Ovary (tissue), 7 donors: ENCODE measurements at regions not wholly inside any gene's neighbourhood (a gene's known extent, or its start where the extent isn't known, plus 50 kb on each side); places are given as distances from the start of the nearest gene placed in this dataset.

Source experiments
- DNase-seq, 5 donors: peaks; one replicate each; pipeline ENCODE4 v3.0.0-alpha.2; 2019 to 2020
- H3K27ac ChIP-seq, 2 donors: fragments of 200-600 bp; one replicate each; pipeline versions ENCODE4 v1.5.1 to v1.8.0; 2019 to 2022
- H3K27me3 ChIP-seq: fragments of 200-600 bp; one replicate; pipeline ENCODE4 v1.8.0; 2022
- H3K36me3 ChIP-seq: fragments of 200-600 bp; sonication (generic); one replicate; pipeline ENCODE4 v1.5.1; 2019
- H3K4me1 ChIP-seq: one replicate; pipeline ENCODE4 v1.8.1; 2013; ENCODE audit warnings: mild to moderate bottlenecking, moderate library complexity; ENCODE audit not compliant: insufficient read depth
- H3K4me3 ChIP-seq: fragments of 200-600 bp; sonication (generic); one replicate; pipeline ENCODE4 v1.5.1; 2017
- H3K9me3 ChIP-seq, 2 donors: fragments of 200-600 bp in 1 of 2; sonication (generic) in 1 of 2; one replicate each; pipeline versions ENCODE4 v1.5.1 to v1.8.1; 2013 to 2019; ENCODE audit warnings: mild to moderate bottlenecking in 1 of 2, moderate library complexity in 1 of 2
- EP300 ChIP-seq: sonication (generic); formaldehyde crosslinking; IDR thresholded peaks from one replicate; pipeline ENCODE4 v1.6.1; 2017; ENCODE audit warnings: antibody characterized with exemption
- POLR2A ChIP-seq: fragments of 450-650 bp; IDR thresholded peaks from one replicate; pipeline ENCODE4 v1.6.1; 2017; ENCODE audit warnings: antibody characterized with exemption, mild to moderate bottlenecking, moderate library complexity
- WGBS, 3 donors: extraction: QIAGEN DNeasy Blood & Tissue Kit in 1 of 3; methylation state at CpG; one replicate each; pipeline versions ENCODE4 v1.1.5 to v1.1.7; 2013 to 2017; 5-methylcytosine and 5-hydroxymethylcytosine counted together
- intact Hi-C, 4 donors: fragments of 100-400 bp; cut with DNase I; formaldehyde crosslinking; loops; one replicate each; pipeline versions ENCODE4 v1.11.0 to v1.15.1; 2022 to 2023
- TF ChIP-seq, protein P1 (sequence below), 3 donors: fragments of 450-650 bp in 2 of 3; fragments of 200-600 bp in 1 of 3; IDR thresholded peaks; one replicate each; pipeline versions ENCODE4 v1.5.1 to v1.8.0; 2016 to 2022; ENCODE audit warnings: antibody characterized with exemption in 3 of 3, mild to moderate bottlenecking in 1 of 3
- donor health status: DM: no; HTN: no; CAD: no; lungs with moderate emphysema.
- donor health status: DM: no; HTN: no; CAD: no.
- donor health status: Bipolar disorder and iron deficiency.
- donor health status: DM: no; HTN: no; CAD: no.
- donor health status: DM: yes; HTN: yes; CAD: no.

DNA sequence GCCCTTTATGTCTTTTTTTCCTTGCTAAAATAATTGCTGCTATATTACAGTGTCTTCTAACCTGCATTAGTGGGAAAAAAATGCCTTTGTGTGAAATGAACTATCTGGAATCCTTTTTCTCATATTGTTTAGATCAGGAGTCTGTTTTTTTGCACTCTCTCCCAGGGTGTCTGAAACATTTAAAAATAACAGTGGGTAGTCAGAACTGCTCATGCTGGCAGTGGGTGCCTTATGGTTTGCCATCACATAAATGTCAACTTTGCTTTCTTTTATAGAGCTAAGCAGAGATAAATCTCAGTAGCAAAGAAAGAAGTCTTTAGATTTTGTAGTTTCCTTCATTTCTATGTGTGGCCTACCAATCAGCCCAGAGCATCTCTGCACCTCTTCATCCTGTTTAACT lies 347.8 kb upstream of the RGMB start:
- H3K4me3 ChIP-seq, result no peak overlapping the region
- H3K4me1 ChIP-seq, result no peaks in the 10 kb centered on the region
- no peaks in the 10 kb centered on the region for H3K36me3 ChIP-seq
- no peaks in the 10 kb centered on the region for H3K27me3 ChIP-seq
- intact Hi-C loops, result no loop called here
- TF ChIP-seq, protein P1, sequence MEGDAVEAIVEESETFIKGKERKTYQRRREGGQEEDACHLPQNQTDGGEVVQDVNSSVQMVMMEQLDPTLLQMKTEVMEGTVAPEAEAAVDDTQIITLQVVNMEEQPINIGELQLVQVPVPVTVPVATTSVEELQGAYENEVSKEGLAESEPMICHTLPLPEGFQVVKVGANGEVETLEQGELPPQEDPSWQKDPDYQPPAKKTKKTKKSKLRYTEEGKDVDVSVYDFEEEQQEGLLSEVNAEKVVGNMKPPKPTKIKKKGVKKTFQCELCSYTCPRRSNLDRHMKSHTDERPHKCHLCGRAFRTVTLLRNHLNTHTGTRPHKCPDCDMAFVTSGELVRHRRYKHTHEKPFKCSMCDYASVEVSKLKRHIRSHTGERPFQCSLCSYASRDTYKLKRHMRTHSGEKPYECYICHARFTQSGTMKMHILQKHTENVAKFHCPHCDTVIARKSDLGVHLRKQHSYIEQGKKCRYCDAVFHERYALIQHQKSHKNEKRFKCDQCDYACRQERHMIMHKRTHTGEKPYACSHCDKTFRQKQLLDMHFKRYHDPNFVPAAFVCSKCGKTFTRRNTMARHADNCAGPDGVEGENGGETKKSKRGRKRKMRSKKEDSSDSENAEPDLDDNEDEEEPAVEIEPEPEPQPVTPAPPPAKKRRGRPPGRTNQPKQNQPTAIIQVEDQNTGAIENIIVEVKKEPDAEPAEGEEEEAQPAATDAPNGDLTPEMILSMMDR (IDR thresholded peaks at IDR 0.05), result no peak
- TF ChIP-seq POLR2A (no peak), EP300 (no peak)
- no peaks in the 10 kb centered on the region for H3K9me3 ChIP-seq
- no peak for DNase-seq
- H3K27ac ChIP-seq, result no peak overlapping the region

DNA sequence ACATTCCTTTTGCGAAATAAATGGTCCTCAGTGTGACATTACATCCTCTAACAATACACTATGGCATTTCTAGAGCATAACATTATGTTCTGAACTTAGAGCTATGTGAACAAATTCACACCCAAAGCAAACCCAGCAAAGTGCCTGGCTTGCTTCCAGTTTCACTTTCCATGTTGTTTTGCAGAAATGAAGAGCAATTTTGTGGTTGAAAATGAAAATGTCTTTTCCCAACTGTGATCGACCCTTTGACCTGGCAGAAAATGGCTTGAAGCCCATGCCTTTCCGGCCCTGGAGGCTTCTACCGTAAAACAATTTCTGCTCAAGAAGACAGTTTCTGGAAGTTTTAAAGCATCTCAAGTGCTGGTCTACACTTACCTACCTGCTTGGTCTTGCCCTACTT lies 344.7 kb upstream of the RGMB start:
- WGBS, 3 donors, result 14 to 32% (median 27%) methylated on average over 4 of the region's 4 CpGs
- H3K27ac ChIP-seq, result no peak overlapping the region
- no peak overlapping the region for H3K4me3 ChIP-seq
- no peaks in the 10 kb centered on the region for H3K4me1 ChIP-seq
- DNase-seq, result peak in 2 of 5 donors; percentile 17 to 21
- no peaks in the 10 kb centered on the region for H3K36me3 ChIP-seq
- H3K9me3 ChIP-seq, result no peaks in the 10 kb centered on the region
- TF ChIP-seq, protein P1 (IDR thresholded peaks at IDR 0.05), result no peak
- TF ChIP-seq POLR2A (no peak), EP300 (no peak)
- intact Hi-C loops, result no loop called here
- no peaks in the 10 kb centered on the region for H3K27me3 ChIP-seq

DNA sequence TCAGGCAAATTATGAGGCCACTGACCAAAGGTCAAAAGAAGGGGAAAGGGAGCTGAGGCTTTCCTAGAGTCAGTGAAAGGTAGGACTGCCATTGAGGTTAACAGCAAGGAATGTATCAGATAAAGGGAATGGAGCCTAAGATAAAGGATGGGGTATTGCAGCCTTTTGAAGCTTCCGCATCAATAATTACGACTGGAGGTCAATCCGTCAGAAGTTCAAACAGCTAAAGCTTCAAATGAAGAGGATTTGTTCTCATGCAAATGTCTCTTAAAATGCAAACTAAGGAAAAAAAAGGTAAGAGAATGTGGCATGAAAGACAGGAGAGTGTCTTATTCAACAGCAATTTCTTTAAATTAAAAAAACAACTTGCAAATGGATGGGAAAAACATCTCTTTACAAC lies 341.1 kb upstream of the RGMB start:
- no peak for DNase-seq
- WGBS, 3 donors, result 78 to 84% (median 82%) methylated on average over 3 of the region's 3 CpGs
- no peak overlapping the region for H3K27ac ChIP-seq
- no peaks in the 10 kb centered on the region for H3K27me3 ChIP-seq
- H3K4me3 ChIP-seq, result no peak overlapping the region
- no peaks in the 10 kb centered on the region for H3K36me3 ChIP-seq
- TF ChIP-seq POLR2A (no peak), EP300 (no peak)
- TF ChIP-seq, protein P1 (IDR thresholded peaks at IDR 0.05), result no peak
- H3K9me3 ChIP-seq, result no peaks in the 10 kb centered on the region
- no peaks in the 10 kb centered on the region for H3K4me1 ChIP-seq
- intact Hi-C loops, result no loop called here

DNA sequence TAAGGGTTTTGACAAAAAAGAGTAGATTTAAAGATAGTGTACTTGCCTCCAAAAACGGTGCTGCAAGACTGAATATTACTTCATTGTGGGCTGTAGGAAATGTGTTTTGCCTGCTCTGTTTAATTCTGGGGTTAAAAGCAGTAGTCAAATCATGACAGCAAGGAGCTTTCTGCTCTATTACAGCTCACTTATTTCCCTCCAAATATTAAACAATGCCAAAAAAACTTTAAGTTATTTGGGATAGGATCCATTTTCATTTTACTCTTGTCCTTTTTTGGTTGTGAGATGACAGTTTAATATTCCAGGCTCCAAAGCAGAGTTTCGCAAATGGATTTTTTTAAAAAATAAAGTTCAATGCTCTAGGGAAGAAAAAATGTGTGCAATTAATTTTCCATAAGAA lies 340.4 kb upstream of the RGMB start:
- 22 to 32% (median 28%) methylated on average over 2 of the region's 2 CpGs for WGBS, 3 donors
- no peaks in the 10 kb centered on the region for H3K36me3 ChIP-seq
- no peaks in the 10 kb centered on the region for H3K4me1 ChIP-seq
- TF ChIP-seq POLR2A, result no peak
- TF ChIP-seq, protein P1 (IDR thresholded peaks at IDR 0.05), result no peak
- no peak for TF ChIP-seq EP300
- no peak for DNase-seq
- no peaks in the 10 kb centered on the region for H3K27me3 ChIP-seq
- no peak overlapping the region for H3K4me3 ChIP-seq
- H3K9me3 ChIP-seq, result no peaks in the 10 kb centered on the region
- intact Hi-C loops, result no loop called here
- H3K27ac ChIP-seq, result no peak overlapping the region

DNA sequence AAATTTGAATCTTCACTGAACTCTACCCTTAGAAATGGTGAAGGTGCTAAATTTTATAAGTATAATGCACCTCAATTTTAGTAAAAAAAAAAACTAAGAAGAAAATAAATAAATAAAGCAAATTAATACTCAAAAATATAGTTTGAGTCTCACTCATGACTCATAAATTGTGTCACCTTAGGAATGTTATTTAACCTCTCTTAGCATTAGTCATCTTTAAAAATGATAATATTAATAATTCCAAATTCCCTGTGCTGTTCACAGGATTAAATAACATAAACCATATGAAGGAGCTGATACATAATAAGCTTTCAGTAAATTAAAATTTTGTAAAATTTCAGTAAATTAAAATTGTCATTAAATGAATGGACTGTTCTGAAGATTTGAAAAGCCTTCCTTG lies 339.8 kb upstream of the RGMB start:
- intact Hi-C loops, result no loop called here
- H3K4me3 ChIP-seq, result no peak overlapping the region

More for the DNA sequence above, 339.8 kb upstream of the RGMB start:
- Histone ChIP-seq H3K4me1 (no peaks in the 10 kb centered on the region), H3K9me3 (no peaks in the 10 kb centered on the region), H3K36me3 (no peaks in the 10 kb centered on the region), H3K27me3 (no peaks in the 10 kb centered on the region), H3K27ac (no peak overlapping the region)
- DNase-seq, result no peak
- TF ChIP-seq, protein P1 (IDR thresholded peaks at IDR 0.05), result no peak
- TF ChIP-seq EP300 (no peak), POLR2A (no peak)
